HG03095 (cell line): ENCODE measurements at regions not wholly inside any gene's neighbourhood (a gene's known extent, or its start where the extent isn't known, plus 50 kb on each side); places are given as distances from the start of the nearest gene placed in this dataset.

ENCODE experiments used
- ATAC-seq: cut with Tn5 transposase; IDR thresholded peaks from one replicate; pipeline ENCODE4 v1.9.1; 2021; ENCODE audit warnings: moderate library complexity; ENCODE audit not compliant: unreplicated experiment

GRCh38 chr16:52805559-52806168 is 247.0 kb downstream of the CHD9NB start:
- no peak for ATAC-seq

GRCh38 chr16:52800432-52800831 is 252.3 kb downstream of the CHD9NB start:
- no peak for ATAC-seq

- no peak for ATAC-seq
These were observed 252.2 kb upstream of the TOX3 start for GRCh38 chr16:52799149-52799548.

GRCh38 chr16:52787709-52788108 is 240.8 kb upstream of the TOX3 start:
- ATAC-seq: no peak

GRCh38 chr16:52786091-52786490 is 239.1 kb upstream of the TOX3 start:
- ATAC-seq: no peak

GRCh38 chr16:52785653-52786052 is 238.7 kb upstream of the TOX3 start:
- no peak for ATAC-seq

- no peak for ATAC-seq
These were observed 236.7 kb upstream of the TOX3 start for GRCh38 chr16:52783616-52784015.

GRCh38 chr16:52781005-52781630 is 234.2 kb upstream of the TOX3 start:
- ATAC-seq: no peak

GRCh38 chr16:52773026-52773425 is 226.1 kb upstream of the TOX3 start:
- no peak for ATAC-seq

- no peak for ATAC-seq
These were observed 223.9 kb upstream of the TOX3 start for GRCh38 chr16:52770828-52771227.

GRCh38 chr16:52758473-52758855 is 211.5 kb upstream of the TOX3 start:
- ATAC-seq: no peak

- ATAC-seq: no peak
These were observed 211.0 kb upstream of the TOX3 start for GRCh38 chr16:52757746-52758472.

- no peak for ATAC-seq
These were observed 210.0 kb upstream of the TOX3 start for GRCh38 chr16:52756812-52757517.

GRCh38 chr16:52755396-52755795 is 208.5 kb upstream of the TOX3 start:
- ATAC-seq: no peak

- no peak for ATAC-seq
These were observed 204.1 kb upstream of the TOX3 start for GRCh38 chr16:52751035-52751434.

- no peak for ATAC-seq
These were observed 201.8 kb upstream of the TOX3 start for GRCh38 chr16:52748741-52749140.

GRCh38 chr16:52747088-52747595 is 200.2 kb upstream of the TOX3 start:
- no peak for ATAC-seq

GRCh38 chr16:52743707-52744106 is 196.8 kb upstream of the TOX3 start:
- no peak for ATAC-seq

GRCh38 chr16:52742608-52743170 is 195.7 kb upstream of the TOX3 start:
- ATAC-seq: no peak

- ATAC-seq: no peak
These were observed 195.1 kb upstream of the TOX3 start for GRCh38 chr16:52742052-52742451.

- no peak for ATAC-seq
These were observed 194.4 kb upstream of the TOX3 start for GRCh38 chr16:52741351-52741750.
